GM19452 (cell line): ENCODE measurements at regions not wholly inside any gene's neighbourhood (a gene's known extent, or its start where the extent isn't known, plus 50 kb on each side); places are given as distances from the start of the nearest gene placed in this dataset.
"Not testable (repeated sequence)": the region's sequence is repeated elsewhere in the genome, so short reads cannot be mapped to it uniquely, and the experiment has no call there.

ENCODE experiments used
- ATAC-seq: cut with Tn5 transposase; IDR thresholded peaks from one replicate; pipeline ENCODE4 v1.9.1; 2021; ENCODE audit not compliant: unreplicated experiment

GRCh38 chrX:140447150-140447549 is 57.7 kb downstream of the SOX3 start:
- no peak for ATAC-seq

GRCh38 chrX:140440876-140441275 is 64.0 kb downstream of the SOX3 start:
- no peak for ATAC-seq

DNA sequence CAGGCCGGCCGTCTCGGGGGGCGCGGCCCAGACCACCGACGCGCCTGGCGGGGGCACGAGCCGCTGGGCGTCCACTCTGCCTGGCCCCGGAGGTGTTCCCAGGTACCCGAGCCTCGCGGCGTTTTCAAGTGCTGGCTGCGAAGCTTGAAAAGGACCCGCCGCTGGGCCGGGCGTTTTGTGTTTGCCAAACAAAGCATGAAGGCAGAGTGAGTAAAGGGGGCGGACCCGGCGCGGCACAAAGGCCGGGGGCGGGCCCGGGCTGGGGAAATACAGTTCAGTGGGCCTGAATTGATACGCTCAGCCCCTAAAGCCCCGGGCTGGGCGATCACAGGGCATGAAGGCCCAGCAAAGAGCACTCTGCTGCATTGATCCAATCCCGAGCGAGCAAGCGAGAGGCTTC is 65.4 kb downstream of the SOX3 start:
- no peak for ATAC-seq

DNA sequence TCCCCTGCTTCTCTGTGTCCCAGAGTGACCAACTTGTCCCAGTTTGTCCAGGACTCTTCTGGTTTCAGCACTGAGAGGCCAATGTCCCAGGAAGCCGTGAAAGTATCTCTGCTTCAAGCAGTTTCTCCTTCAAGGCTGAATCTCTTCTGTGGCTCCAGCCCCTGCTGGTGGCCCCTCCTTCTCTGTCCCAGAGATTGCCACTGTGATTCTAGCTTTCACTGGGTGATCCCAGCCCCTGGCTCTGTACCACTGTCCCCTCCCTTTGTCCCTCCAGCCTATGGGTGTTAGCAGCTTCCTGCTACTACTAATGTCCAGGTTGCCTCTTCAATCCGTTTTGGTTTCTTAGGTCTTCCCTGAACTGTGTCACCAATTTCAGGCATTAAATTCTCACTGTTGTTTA is 70.5 kb downstream of the SOX3 start:
- no peak for ATAC-seq

- ATAC-seq: no peak
These were observed 71.3 kb downstream of the SOX3 start for GRCh38 chrX:140433582-140433981.

GRCh38 chrX:140432346-140433175 is 72.3 kb downstream of the SOX3 start:
- no peak for ATAC-seq

DNA sequence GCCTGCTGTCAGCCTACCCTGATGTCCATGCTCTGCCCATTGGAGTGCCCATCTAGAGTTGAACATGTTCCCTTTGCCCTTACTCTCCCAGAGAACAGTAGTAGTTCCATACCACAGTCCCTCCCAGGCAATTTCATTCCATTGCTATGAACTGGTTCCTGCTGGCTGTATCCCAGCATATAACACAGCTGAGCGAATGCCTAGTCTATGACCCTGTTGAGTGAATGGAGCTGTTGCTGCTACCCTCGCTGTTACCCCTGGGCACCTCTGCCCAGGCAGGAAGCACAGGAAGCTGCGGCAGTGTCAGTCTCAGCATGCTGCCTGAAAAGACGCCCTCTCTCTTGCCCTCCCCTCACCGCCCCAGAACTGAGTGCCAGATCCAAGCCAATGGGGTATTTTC is 73.3 kb downstream of the SOX3 start:
- no peak for ATAC-seq

- ATAC-seq: no peak
These were observed 79.0 kb downstream of the SOX3 start for GRCh38 chrX:140425712-140426395.

GRCh38 chrX:140422501-140422900 is 82.4 kb downstream of the SOX3 start:
- no peak for ATAC-seq

DNA sequence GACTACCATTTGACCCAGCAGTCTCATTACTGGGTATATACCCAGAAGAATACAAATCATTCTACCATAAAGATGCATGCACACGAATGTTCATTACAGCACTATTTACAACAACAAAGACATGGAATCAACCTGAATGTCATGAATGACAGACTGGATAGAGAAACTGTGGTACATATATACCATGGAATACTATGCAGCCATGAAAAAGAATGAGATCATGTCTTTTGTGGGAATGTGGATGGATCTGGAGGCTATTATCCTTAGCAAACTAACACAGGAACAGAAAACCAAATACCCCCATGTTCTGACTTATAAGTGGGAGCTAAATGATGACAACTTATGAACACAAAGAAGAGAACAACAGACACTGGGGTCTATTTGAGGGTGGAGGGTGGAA is 102.7 kb downstream of the SOX3 start:
- not testable (repeated sequence) for ATAC-seq

- ATAC-seq: not testable (repeated sequence)
These were observed 108.5 kb downstream of the SOX3 start for GRCh38 chrX:140396326-140396725.

DNA sequence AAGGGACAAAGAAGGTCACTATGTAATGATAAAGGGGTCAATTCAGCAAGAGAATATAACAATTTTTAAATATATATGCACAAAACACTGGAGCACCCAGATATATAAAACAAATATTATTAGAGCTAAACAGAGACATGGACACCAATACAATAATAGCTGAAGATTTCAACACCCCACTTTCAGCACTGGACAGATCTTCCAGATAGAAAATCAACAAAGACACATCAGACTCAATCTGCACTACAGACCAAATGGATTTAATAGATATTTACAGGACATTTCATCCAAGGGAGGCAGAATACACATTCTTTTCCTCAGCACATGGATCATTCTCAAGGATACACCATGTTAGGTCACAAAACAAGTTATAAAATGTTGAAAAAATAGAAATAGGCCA is 111.4 kb downstream of the SOX3 start:
- ATAC-seq: no peak

DNA sequence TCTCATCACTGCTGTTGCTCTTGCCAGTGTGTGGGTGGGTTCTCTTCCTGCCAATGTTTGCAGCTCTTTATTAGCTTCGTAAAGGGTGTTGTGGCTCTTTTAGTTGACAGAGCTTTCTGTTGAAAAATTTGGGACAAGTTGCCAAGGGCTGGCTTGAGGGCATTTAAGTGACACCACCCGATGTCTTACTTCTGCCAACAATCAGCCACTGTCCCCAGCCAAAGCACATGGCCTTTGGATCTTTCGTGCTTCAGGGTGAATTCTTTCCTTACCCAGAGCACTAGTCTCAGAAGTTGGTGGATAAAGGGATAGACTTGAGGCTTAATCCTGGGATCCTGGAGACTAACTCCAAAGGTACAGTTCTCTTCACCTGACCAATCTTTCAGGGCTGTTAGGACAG is 113.6 kb downstream of the SOX3 start:
- no peak for ATAC-seq

DNA sequence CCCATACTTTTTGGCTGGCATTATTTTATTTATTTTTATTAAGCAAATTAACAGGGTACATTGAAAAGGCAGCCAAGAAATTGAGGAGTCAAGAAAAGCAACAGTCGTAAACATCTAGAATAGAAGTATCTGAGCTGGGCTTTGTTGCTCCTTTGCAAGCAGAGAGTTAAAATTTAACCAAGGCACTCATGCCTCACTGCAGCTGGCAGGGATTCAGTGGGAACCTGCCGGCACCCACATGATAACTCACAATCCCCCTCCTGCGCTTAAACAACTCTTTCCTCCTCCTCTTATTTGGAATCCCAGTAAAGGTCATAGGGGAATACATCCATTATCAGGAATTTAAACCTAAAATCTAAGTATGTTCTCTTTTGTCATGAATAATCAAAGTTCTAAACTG is 115.5 kb downstream of the SOX3 start:
- ATAC-seq: no peak

GRCh38 chrX:140362861-140363260 is 142.0 kb downstream of the SOX3 start:
- ATAC-seq: no peak

- ATAC-seq: no peak
These were observed 143.9 kb downstream of the SOX3 start for GRCh38 chrX:140360924-140361323.

DNA sequence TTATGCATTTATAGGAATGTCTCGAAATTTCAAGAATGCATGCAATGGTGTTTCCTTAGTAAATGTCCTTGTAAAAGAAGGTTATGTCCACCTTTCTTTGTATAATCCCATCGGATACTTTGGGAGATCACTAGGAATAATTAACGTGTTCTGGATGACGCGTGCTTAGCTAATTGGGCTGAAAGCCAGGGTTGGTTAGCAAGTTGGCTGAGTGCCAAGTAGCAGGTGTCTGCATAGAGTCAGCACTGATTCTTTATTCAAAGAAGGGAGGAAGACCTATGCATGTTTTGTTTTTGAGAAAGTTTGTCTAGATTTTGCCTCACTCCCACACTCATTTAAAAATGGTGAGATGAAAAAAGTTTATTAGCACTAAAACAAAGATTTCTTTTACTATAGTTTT is 144.6 kb downstream of the SOX3 start:
- no peak for ATAC-seq

DNA sequence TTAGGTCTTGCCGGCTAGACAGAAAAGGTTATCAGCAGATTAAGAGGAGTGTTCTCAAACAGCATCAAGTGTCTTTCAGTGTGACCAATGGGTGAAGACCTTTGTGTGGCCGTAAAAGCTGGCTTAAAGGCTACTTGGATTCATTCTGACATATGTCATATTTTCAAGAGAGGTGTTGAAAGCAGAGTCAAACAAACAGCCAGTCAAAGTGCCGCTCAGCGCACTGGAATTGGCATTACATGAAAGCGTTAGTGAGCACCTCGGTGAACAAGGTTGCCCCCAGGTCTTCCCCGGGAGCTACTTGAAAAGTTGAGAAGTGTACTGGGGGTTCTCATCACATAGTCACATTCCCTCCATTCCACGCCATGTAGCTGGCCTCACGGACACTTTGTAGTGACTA is 148.9 kb downstream of the SOX3 start:
- no peak for ATAC-seq

DNA sequence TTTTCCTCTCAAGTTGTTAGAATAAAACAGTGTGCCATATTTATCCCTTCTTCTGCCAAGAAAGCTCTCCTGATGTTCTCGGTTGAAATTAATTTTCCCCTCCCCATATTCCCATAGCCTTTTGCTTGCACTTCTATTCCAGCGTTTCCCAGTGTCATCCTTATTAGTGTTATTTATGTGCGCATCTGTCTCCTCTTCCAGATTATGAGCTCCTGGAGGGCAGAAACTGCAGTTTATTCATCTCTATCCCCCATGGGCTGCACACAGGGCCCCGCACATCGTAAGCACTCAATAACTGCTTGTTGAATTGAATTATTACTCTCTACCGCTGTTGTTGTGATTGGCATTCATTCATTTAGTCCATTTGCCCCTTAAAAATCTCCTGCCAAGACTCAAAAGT is 149.4 kb downstream of the SOX3 start:
- no peak for ATAC-seq

DNA sequence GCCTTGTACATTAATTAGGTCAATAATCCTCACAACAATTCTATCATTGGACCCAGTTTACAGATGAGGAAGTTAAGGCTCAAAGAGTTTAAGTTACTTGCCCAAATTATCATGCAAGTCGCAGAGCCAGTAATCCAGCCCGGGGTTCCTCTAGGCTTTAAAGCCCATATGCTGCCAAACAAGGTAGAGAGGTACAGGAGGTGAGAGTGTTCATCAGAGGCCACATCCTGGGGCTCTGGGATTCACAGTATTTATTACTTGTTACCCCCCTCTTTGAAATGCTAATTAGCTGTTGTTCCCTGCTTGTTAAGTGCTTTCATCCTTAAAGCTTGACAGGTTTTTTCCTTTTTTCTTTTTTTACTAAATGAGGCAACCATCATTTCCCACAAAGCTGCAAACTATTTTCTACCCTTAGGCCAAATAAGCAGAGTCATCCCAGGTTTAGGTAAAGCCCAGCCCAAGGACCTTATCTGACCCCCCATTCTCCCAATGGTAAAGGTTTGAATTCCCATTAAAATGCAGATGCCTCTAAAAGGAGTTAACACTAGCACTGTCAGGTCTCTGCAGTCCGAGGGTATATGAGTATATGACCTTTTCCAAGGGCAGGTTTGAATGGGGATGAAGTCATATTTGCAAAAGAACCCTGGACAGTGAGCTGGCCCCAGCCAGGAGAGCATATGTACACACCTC is 150.3 kb downstream of the SOX3 start:
- ATAC-seq: no peak

DNA sequence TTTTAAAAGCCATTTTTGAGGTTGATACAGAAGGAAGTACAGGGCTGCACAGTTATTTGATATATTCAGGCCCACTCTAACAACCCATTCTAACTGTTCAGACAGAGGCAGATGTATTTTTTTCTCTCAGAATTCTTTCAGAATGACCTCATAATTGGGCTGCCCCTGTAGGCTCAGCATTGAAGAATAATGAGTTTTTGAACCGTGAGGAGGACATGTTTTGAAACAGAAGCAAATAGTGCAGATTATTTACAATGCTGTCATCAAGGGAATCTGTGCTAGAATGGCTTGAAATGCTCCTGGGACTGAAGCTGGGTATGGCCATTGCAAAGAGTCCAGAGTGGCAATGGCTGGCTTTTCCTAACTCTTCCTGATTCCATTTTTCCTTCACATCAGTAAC is 158.1 kb downstream of the SOX3 start:
- ATAC-seq: no peak
